Right lobe of liver (tissue), 4 donors: ENCODE measurements at regions not wholly inside any gene's neighbourhood (a gene's known extent, or its start where the extent isn't known, plus 50 kb on each side); places are given as distances from the start of the nearest gene placed in this dataset.

ENCODE experiments used
- POLR2A ChIP-seq: fragments of 450-650 bp; IDR thresholded peaks from one replicate; pipeline ENCODE4 v1.6.1; 2017; ENCODE audit warnings: antibody characterized with exemption, mild to moderate bottlenecking
- TF ChIP-seq, protein P1 (sequence below), 4 donors: fragments of 200-600 bp in 3 of 4; fragments of 450-650 bp in 1 of 4; IDR thresholded peaks; one replicate each; pipeline versions ENCODE4 v1.5.1 to v1.8.0; 2016 to 2022; ENCODE audit warnings: antibody characterized with exemption in 4 of 4, mild to moderate bottlenecking in 2 of 4
- donor health status: DM: no; HTN: no; CAD: no.
- donor health status: DM: no; HTN: no; CAD: no.
- donor health status: DM: no; HTN: yes; CAD: no.

GRCh38 chr3:70770650-70771049 lies 458.2 kb upstream of the MDFIC2 start:
- TF ChIP-seq POLR2A: no peak
- TF ChIP-seq, protein P1, sequence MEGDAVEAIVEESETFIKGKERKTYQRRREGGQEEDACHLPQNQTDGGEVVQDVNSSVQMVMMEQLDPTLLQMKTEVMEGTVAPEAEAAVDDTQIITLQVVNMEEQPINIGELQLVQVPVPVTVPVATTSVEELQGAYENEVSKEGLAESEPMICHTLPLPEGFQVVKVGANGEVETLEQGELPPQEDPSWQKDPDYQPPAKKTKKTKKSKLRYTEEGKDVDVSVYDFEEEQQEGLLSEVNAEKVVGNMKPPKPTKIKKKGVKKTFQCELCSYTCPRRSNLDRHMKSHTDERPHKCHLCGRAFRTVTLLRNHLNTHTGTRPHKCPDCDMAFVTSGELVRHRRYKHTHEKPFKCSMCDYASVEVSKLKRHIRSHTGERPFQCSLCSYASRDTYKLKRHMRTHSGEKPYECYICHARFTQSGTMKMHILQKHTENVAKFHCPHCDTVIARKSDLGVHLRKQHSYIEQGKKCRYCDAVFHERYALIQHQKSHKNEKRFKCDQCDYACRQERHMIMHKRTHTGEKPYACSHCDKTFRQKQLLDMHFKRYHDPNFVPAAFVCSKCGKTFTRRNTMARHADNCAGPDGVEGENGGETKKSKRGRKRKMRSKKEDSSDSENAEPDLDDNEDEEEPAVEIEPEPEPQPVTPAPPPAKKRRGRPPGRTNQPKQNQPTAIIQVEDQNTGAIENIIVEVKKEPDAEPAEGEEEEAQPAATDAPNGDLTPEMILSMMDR (IDR thresholded peaks at IDR 0.05): no peak
